GM18505 (cell line): ENCODE measurements at regions not wholly inside any gene's neighbourhood (a gene's known extent, or its start where the extent isn't known, plus 50 kb on each side); places are given as distances from the start of the nearest gene placed in this dataset.

Source experiments
- ATAC-seq: cut with Tn5 transposase; IDR thresholded peaks from one replicate; pipeline ENCODE4 v1.9.1; 2021; ENCODE audit not compliant: unreplicated experiment
- POLR2A ChIP-seq: IDR thresholded peaks from 4 replicates; pipeline ENCODE4 v1.6.1; 2011; ENCODE audit warnings: borderline replicate concordance; ENCODE audit not compliant: insufficient read depth, insufficient read length; ENCODE audit errors: extremely low read depth

- no peak for ATAC-seq
- TF ChIP-seq POLR2A, result no peak
Measured at GRCh38 chr4:147068564-147068963, 122.9 kb upstream of the TTC29 start.

- no peak for ATAC-seq
- TF ChIP-seq POLR2A, result no peak
Measured at GRCh38 chr4:147071209-147071740, 125.6 kb upstream of the TTC29 start.

DNA sequence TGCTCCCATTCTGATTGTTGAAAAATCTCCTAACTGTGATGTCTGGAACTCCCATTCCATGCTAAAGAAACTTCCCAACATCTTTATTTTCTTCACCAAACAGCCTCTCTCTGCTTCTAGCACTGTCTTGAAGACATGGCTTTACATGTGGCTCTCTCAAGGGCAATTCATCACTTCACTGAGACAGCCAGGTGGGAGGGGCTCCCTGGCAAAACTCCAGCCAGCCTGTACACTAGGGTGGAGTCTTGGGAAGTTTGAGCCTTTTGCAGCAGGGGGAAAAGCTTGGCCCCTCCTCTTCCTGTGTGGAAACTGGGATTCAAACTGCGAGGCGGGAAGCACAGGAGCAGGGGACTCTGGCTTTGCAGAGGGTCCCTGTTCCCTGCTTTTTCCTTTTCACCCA is 130.5 kb upstream of the TTC29 start:
- ATAC-seq, result no peak
- TF ChIP-seq POLR2A, result no peak

DNA sequence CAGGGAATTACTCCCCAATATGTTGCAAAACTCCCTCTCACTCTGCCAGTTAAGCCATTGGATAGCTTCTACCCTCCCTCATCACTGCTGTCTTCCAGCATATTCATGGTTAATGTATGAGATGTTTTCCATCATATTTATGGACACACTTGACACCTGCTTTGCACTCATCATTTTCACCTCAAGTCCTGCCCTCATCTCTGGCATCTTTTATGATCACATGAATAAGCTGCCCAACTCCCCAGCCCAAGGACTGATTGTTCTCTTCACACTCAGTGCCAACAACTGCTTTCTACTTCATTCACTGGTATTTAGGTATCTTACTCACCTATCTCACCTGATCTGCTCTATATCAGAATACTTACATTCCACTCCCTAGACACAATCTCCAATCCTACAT is 131.1 kb upstream of the TTC29 start:
- TF ChIP-seq POLR2A, result no peak
- ATAC-seq, result no peak

DNA sequence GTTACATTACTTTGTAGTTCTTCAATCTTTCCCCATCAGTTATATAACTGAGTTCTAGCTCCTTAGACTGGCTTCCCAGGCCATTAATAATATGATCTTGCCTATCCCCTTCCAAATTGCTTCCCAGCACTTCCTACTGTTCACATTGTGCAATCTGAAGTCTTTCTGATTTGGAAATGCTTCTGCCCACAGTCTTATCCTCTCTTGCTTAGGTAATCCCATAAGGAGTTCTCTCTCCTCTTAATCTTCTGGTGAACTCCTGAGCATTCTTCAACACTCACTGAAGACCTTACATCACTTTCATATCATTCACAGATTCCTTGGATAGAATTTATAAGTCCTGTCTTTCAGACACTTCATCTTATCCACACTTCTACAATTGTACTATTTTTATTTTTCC is 132.7 kb upstream of the TTC29 start:
- no peak for ATAC-seq

GRCh38 chr4:147078875-147079658 is 133.4 kb upstream of the TTC29 start:
- no peak for TF ChIP-seq POLR2A
- no peak for ATAC-seq

More for the DNA sequence above, 132.7 kb upstream of the TTC29 start:
- no peak for TF ChIP-seq POLR2A

GRCh38 chr4:147084861-147085260 is 139.2 kb upstream of the TTC29 start:
- no peak for ATAC-seq
- TF ChIP-seq POLR2A, result no peak

GRCh38 chr4:147085781-147086180 is 140.1 kb upstream of the TTC29 start:
- no peak for TF ChIP-seq POLR2A
- ATAC-seq, result no peak

- no peak for ATAC-seq
- no peak for TF ChIP-seq POLR2A
Measured at GRCh38 chr4:147088146-147088545, 142.5 kb upstream of the TTC29 start.

GRCh38 chr4:147090486-147090885 is 144.8 kb upstream of the TTC29 start:
- TF ChIP-seq POLR2A, result no peak
- ATAC-seq, result no peak

- no peak for ATAC-seq
- TF ChIP-seq POLR2A, result no peak
Measured at GRCh38 chr4:147093206-147093605, 147.5 kb upstream of the TTC29 start.

DNA sequence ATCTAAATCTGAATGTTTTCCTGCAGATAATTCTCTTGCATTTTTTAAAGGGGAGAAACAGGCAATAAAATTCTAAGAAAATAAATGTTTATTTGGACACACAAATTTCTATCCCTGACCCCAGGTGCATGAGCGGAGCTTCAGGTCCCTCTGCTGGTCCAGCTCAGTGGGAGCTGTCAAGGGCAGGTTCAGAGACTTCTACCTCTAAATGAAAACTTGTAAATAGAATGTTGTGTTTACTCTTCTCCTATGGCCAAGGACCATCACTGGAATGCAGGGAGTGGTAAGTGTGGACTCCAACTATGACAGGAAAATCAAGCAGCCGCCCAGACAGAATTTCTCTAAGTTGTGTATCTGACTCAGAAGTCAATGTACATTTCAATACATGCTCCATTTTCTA is 148.6 kb upstream of the TTC29 start:
- no peak for ATAC-seq
- TF ChIP-seq POLR2A, result no peak

DNA sequence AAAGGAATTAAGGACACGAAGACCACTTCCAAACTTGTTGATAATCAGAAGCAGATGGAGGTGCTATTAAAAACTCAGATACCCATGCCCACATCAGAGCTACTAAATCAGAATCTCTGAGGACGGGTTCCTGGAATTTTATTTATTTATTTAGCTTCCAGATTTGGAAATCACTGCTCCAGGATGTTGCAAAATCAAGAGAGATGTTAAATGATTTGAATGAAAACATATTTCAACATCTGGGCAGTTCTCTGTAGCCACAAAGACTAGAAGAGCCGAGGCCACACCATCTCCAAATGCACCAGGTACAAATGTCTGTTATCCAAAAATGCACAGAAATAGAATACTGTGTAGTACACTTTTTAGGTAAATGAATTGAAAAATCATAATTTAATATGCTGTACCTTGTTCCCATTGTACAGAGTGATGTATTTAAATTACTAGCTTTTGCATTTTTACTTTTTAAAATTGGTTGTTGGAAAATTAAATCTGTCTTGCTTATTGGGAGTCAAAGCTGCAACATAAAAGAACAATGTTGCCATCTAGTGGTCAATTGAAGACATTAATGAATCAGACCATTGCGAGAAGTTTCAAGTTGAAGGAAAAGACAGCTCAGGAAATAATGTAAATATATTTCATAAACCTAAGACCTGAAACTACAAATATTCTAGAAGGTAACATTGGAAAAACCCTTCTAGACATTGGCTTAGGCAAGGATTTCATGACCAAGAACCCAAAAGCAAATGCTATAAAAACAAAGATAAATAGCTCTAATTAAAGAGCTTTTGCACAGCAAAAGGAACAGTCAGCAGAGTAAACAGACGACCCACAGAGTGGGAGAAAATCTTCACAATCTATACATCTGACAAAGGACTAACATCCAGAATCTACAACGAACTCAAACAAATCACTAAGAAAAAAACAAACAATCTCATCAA is 151.3 kb upstream of the TTC29 start:
- TF ChIP-seq POLR2A, result no peak
- ATAC-seq, result no peak
